ENCODE measurements at regions not wholly inside any gene's neighbourhood (a gene's known extent, or its start where the extent isn't known, plus 50 kb on each side); places are given as distances from the start of the nearest gene placed in this dataset.

DNA sequence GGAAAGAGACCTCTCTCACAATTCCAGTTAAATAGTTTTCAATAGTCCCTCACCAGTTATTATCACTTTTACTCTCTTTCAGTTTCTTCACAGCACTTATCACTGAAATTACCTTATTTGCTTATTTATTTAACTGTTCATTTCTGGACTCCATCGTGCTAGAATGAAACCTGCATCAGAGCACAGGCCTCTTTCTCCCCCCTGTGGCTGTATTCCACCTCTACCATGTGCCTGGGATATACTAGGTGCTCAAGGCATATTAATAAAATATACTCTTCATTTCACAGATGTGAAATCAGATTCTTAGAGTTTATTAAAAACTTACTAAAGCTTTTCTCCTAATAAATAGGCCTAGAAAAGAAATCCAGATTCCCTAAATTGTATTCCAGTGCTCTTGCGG is 308.9 kb upstream of the MON1B start:
- TF ChIP-seq, protein P1, sequence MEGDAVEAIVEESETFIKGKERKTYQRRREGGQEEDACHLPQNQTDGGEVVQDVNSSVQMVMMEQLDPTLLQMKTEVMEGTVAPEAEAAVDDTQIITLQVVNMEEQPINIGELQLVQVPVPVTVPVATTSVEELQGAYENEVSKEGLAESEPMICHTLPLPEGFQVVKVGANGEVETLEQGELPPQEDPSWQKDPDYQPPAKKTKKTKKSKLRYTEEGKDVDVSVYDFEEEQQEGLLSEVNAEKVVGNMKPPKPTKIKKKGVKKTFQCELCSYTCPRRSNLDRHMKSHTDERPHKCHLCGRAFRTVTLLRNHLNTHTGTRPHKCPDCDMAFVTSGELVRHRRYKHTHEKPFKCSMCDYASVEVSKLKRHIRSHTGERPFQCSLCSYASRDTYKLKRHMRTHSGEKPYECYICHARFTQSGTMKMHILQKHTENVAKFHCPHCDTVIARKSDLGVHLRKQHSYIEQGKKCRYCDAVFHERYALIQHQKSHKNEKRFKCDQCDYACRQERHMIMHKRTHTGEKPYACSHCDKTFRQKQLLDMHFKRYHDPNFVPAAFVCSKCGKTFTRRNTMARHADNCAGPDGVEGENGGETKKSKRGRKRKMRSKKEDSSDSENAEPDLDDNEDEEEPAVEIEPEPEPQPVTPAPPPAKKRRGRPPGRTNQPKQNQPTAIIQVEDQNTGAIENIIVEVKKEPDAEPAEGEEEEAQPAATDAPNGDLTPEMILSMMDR (IDR thresholded peaks at IDR 0.05): no peak
- TF ChIP-seq POLR2A (IDR thresholded peaks at IDR 0.05; ENCODE audit: low read depth) (no peak), POLR2AphosphoS5 (IDR thresholded peaks at IDR 0.05) (no peak)
